DND-41 (cell line): ENCODE measurements at regions not wholly inside any gene's neighbourhood (a gene's known extent, or its start where the extent isn't known, plus 50 kb on each side); places are given as distances from the start of the nearest gene placed in this dataset.

ENCODE experiments used
- ATAC-seq: fragments of 200-7000 bp; cut with Tn5 transposase; 3 replicates; pipeline ENCODE4 v1.9.1; 2021; ENCODE audit warnings: low read depth; ENCODE audit not compliant: insufficient read depth
- DNase-seq: peaks from one replicate; pipeline ENCODE4 v3.0.0-alpha.2; 2020
- H2AFZ ChIP-seq: 2 replicates; pipeline ENCODE4 v1.6.0; 2012; ENCODE audit warnings: low read depth, low read length
- H3K27ac ChIP-seq: 2 replicates; pipeline ENCODE4 v1.5.1; 2012; ENCODE audit warnings: low read length, inconsistent platforms
- H3K27me3 ChIP-seq: fragments of 200-600 bp; sonication (generic); 2 replicates; pipeline ENCODE4 v1.6.0; 2012; ENCODE audit warnings: low read length, mild to moderate bottlenecking, inconsistent platforms; ENCODE audit not compliant: insufficient read depth, poor library complexity
- H3K36me3 ChIP-seq: 2 replicates; pipeline ENCODE4 v1.5.1; 2012; ENCODE audit warnings: low read length, inconsistent platforms; ENCODE audit not compliant: insufficient read depth
- H3K4me1 ChIP-seq: 2 replicates; pipeline ENCODE4 v1.5.1; 2012; ENCODE audit warnings: mild to moderate bottlenecking, low read length; ENCODE audit not compliant: insufficient read depth
- H3K4me2 ChIP-seq: 2 replicates; pipeline ENCODE4 v1.6.0; 2012; ENCODE audit warnings: mild to moderate bottlenecking, moderate library complexity, low read length, inconsistent platforms; ENCODE audit not compliant: insufficient read depth
- H3K4me3 ChIP-seq, 2 experiments: fragments of 200-600 bp in 1 of 2; shearing (Covaris generic) in 1 of 2; 2 replicates each; pipeline ENCODE4 v1.5.1; 2012 to 2016; ENCODE audit warnings: inconsistent platforms in 2 of 2, low read length in 2 of 2, mild to moderate bottlenecking in 2 of 2, low read depth in 1 of 2, moderate library complexity in 1 of 2
- H3K79me2 ChIP-seq: 2 replicates; pipeline ENCODE4 v1.6.0; 2012; ENCODE audit warnings: low read length, inconsistent platforms; ENCODE audit not compliant: insufficient read depth
- H3K9ac ChIP-seq: 2 replicates; pipeline ENCODE4 v1.6.0; 2012; ENCODE audit warnings: low read depth, mild to moderate bottlenecking, inconsistent platforms, low read length, moderate library complexity
- H3K9me3 ChIP-seq: 2 replicates; pipeline ENCODE4 v1.5.1; 2012; ENCODE audit warnings: low read length, moderate library complexity, mild to moderate bottlenecking, inconsistent platforms; ENCODE audit not compliant: insufficient read depth, severe bottlenecking
- H4K20me1 ChIP-seq: 2 replicates; pipeline ENCODE4 v1.6.0; 2012; ENCODE audit warnings: low read length; ENCODE audit not compliant: insufficient read depth
- EZH2 ChIP-seq: IDR thresholded peaks from 3 replicates; pipeline ENCODE4 v1.6.1; 2012; ENCODE audit warnings: borderline replicate concordance, low read depth, mild to moderate bottlenecking, moderate library complexity, low read length, inconsistent platforms; ENCODE audit not compliant: severe bottlenecking
- TF ChIP-seq, protein P1 (sequence below): IDR thresholded peaks from 2 replicates; pipeline ENCODE4 v1.5.1; 2012; ENCODE audit warnings: borderline replicate concordance, low read length, moderate library complexity, mild to moderate bottlenecking; ENCODE audit not compliant: poor library complexity, severe bottlenecking; ENCODE audit errors: extremely low read depth

DNA sequence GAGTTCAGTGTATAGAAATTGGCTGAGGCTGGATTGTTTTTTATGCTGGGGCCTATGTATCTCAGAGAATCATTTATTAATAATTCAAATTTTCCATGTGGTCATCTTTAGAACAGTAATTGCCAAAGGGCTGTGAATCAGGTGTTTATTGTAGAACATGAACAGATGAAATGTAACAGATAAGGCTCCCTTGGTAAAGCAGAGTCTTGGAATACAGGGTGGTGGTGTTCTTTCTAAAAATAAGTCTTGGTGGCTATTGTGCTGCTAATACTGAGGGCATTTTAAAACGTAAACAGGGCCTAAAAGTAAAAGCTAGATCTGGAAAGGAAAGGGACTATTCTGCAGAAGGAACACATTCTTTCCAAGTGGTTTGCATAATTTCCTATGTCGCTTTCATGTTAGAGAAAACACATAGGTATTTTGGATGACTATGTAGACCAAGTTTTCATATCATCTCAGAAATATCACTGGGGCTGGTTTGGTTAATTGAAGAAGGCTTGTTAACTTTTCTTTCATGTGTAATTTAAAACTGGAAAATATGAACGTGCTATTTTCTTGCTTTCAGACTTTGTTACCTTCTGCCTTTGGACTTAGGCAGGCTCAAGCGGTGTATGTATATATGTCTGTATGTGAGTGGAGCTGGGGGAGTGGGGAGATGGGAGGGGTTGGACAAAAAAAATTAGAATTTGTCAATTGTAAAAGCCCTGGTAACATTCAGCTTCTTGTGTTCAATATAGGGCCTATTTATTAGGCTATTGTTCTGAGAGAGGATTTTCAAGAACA, 119.9 kb upstream of the ANKRD55 start:
- no peaks in the 10 kb centered on the region for H3K4me1 ChIP-seq
- peaks cover 19% of the 10 kb centered on the region for H3K27me3 ChIP-seq
- H3K9me3 ChIP-seq: no peaks in the 10 kb centered on the region
- H2AFZ ChIP-seq: no peak overlapping the region
- no peaks in the 10 kb centered on the region for H3K79me2 ChIP-seq
- ATAC-seq: no peak
- no peak overlapping the region for H3K27ac ChIP-seq
- H3K36me3 ChIP-seq: no peaks in the 10 kb centered on the region
- no peak overlapping the region for H3K4me3 ChIP-seq
- TF ChIP-seq, protein P1, sequence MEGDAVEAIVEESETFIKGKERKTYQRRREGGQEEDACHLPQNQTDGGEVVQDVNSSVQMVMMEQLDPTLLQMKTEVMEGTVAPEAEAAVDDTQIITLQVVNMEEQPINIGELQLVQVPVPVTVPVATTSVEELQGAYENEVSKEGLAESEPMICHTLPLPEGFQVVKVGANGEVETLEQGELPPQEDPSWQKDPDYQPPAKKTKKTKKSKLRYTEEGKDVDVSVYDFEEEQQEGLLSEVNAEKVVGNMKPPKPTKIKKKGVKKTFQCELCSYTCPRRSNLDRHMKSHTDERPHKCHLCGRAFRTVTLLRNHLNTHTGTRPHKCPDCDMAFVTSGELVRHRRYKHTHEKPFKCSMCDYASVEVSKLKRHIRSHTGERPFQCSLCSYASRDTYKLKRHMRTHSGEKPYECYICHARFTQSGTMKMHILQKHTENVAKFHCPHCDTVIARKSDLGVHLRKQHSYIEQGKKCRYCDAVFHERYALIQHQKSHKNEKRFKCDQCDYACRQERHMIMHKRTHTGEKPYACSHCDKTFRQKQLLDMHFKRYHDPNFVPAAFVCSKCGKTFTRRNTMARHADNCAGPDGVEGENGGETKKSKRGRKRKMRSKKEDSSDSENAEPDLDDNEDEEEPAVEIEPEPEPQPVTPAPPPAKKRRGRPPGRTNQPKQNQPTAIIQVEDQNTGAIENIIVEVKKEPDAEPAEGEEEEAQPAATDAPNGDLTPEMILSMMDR: no peak
- TF ChIP-seq EZH2: no peak
- H4K20me1 ChIP-seq: no peaks in the 10 kb centered on the region
- no peak for DNase-seq
- no peak overlapping the region for H3K9ac ChIP-seq
- H3K4me2 ChIP-seq: no peak overlapping the region

DNA sequence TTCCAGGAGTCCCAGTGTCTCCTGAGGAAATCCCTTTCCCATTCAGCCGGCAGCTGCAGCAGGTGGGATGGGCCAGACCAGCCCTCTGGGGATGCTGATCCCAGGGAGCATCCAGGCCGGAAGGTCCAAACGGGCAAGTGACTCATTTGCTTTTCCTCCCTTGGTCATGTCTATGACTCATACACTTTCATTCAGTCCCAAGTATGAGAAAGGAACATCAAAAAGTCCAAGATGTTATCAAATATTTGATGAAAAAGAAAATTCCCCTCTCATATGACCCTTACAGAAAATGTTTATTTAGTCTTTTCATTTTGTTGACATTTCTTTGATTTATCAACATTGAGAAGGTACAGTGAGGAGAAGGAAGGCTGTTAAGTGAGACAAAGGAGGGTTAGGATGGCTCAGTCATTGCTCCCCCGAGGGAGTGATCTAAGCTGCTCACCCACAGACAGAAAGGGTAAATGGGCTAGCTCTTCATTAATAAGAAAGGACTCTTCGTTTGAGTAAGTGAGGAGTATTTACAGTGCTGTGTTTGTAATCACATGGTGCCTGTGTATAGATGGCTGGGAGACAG, 117.6 kb upstream of the ANKRD55 start:
- Histone ChIP-seq H3K4me2 (no peak overlapping the region), H3K4me3 (no peak overlapping the region), H4K20me1 (no peaks in the 10 kb centered on the region), H3K27ac (no peak overlapping the region), H3K4me1 (no peaks in the 10 kb centered on the region), H3K9ac (no peak overlapping the region), H3K36me3 (no peaks in the 10 kb centered on the region), H3K79me2 (no peaks in the 10 kb centered on the region), H3K27me3 (peaks cover 12% of the 10 kb centered on the region), H3K9me3 (no peaks in the 10 kb centered on the region), H2AFZ (no peak overlapping the region)
- DNase-seq: no peak
- ATAC-seq: no peak
- TF ChIP-seq, protein P1: no peak
- TF ChIP-seq EZH2: no peak

GRCh38 chr5:56350011-56350596, 117.0 kb upstream of the ANKRD55 start:
- Histone ChIP-seq H3K27me3 (peaks cover 11% of the 10 kb centered on the region), H3K9me3 (no peaks in the 10 kb centered on the region), H3K4me2 (no peak overlapping the region), H3K9ac (no peak overlapping the region), H3K4me3 (no peak overlapping the region), H3K79me2 (no peaks in the 10 kb centered on the region), H3K27ac (no peak overlapping the region), H2AFZ (no peak overlapping the region), H4K20me1 (no peaks in the 10 kb centered on the region), H3K4me1 (no peaks in the 10 kb centered on the region), H3K36me3 (no peaks in the 10 kb centered on the region)
- no peak for DNase-seq
- ATAC-seq: no peak
- TF ChIP-seq EZH2: no peak
- TF ChIP-seq, protein P1: no peak
